ENCODE measurements at regions not wholly inside any gene's neighbourhood (a gene's known extent, or its start where the extent isn't known, plus 50 kb on each side); places are given as distances from the start of the nearest gene placed in this dataset.
A peak's percentile ranks its signal among the peaks of the same experiment; 100 is the strongest.
"Not testable (repeated sequence)": the region's sequence is repeated elsewhere in the genome, so short reads cannot be mapped to it uniquely, and the experiment has no call there.

GRCh38 chr10:77718957-77719356 lies 81.3 kb upstream of the KCNMA1 start:
- H3K4me1 Mint-ChIP-seq (ENCODE audit: low read depth), result peaks cover 24% of the 10 kb centered on the region
- peaks cover 10% of the 10 kb centered on the region for H3K27me3 Mint-ChIP-seq
- no peaks in the 10 kb centered on the region for H3K9me3 Mint-ChIP-seq (ENCODE audit: low read depth)
- H3K4me3 Mint-ChIP-seq (ENCODE audit: low read depth), result no peak overlapping the region
- DNase-seq (ENCODE audit: low spot score, unreplicated experiment), result no peak
- no peak overlapping the region for H3K27ac Mint-ChIP-seq
- no peak for TF ChIP-seq CTCF (IDR thresholded peaks at IDR 0.05; ENCODE audit: unreplicated experiment)
- peaks cover under 1% of the 10 kb centered on the region for H3K36me3 Mint-ChIP-seq (ENCODE audit: insufficient read depth)

GRCh38 chr10:77718312-77718711 lies 80.7 kb upstream of the KCNMA1 start:
- H3K27ac Mint-ChIP-seq; DNase-seq (ENCODE audit: low spot score, unreplicated experiment); H3K36me3 Mint-ChIP-seq (ENCODE audit: insufficient read depth); H3K9me3 Mint-ChIP-seq (ENCODE audit: low read depth); H3K4me3 Mint-ChIP-seq (ENCODE audit: low read depth): not testable (repeated sequence)
- Mint-ChIP-seq H3K4me1 (ENCODE audit: low read depth) (peaks cover 18% of the 10 kb centered on the region), H3K27me3 (peaks cover 17% of the 10 kb centered on the region)

DNA sequence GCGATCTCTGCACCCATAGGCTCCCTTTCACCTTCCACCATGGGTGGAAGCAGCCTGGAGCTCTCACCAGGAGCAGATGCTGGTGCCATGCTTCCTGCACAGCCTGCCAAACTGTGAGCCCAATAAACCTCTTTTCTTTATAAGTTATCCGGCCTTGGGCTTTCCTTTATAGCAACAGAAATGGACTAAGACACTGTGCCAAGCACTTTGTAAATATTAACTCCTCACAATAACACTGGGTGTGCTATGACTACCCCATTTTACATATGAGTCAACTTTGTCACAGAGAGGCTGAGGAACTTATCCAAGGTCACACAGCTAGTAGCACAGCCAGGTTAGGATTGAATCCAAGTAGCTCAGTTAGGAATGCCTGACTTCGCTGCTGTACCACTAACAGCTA lies 79.7 kb upstream of the KCNMA1 start:
- Mint-ChIP-seq H3K4me1 (ENCODE audit: low read depth) (peaks cover 8% of the 10 kb centered on the region), H3K4me3 (ENCODE audit: low read depth) (no peak overlapping the region), H3K27me3 (peaks cover 21% of the 10 kb centered on the region), H3K27ac (no peak overlapping the region), H3K36me3 (ENCODE audit: insufficient read depth) (no peaks in the 10 kb centered on the region), H3K9me3 (ENCODE audit: low read depth) (no peaks in the 10 kb centered on the region)
- no peak for DNase-seq (ENCODE audit: low spot score, unreplicated experiment)
- TF ChIP-seq CTCF (IDR thresholded peaks at IDR 0.05; ENCODE audit: unreplicated experiment), result no peak

DNA sequence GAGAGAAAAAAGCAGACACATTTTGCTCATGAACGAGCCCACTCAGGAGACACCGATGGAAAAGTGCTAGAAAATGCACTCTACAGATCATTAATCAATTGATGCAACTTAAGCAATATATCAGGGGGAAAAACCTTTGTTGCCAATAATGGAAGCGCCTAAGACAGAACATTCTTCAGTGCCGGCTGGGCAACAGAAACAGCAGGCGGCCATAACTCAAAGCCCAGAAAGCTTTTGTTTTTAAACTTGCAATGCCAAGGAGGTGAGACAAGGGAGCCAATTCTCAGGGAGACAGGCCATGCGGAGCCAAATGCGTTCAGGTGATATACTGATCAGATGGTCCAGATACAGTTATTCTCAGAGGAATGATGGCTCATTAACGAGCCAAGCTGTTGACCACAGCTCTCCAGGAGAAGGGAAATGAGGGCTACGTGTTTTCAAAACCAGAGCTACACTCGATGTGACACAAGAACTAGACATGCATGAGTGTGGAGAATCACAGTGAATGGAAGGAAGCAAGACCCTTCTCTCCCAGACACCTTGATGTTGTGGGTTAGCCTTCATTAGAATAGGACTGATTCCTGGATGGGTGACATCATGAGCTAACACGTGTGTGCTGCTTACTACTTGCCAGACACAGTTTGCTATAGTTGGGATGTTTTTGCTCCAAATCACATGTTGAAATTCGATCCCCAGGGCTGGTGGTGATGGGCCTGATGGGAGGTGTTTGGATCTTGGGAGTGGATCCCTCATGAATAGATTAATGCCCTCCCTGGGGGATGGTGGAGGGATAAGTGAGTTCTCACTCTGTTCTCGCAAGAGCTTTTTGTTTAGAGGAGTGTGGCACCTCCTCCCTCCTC lies 79.1 kb upstream of the KCNMA1 start:
- TF ChIP-seq CTCF (IDR thresholded peaks at IDR 0.05; ENCODE audit: unreplicated experiment), result no peak
- peaks cover 4% of the 10 kb centered on the region for H3K4me1 Mint-ChIP-seq (ENCODE audit: low read depth)
- no peak for DNase-seq (ENCODE audit: low spot score, unreplicated experiment)

DNA sequence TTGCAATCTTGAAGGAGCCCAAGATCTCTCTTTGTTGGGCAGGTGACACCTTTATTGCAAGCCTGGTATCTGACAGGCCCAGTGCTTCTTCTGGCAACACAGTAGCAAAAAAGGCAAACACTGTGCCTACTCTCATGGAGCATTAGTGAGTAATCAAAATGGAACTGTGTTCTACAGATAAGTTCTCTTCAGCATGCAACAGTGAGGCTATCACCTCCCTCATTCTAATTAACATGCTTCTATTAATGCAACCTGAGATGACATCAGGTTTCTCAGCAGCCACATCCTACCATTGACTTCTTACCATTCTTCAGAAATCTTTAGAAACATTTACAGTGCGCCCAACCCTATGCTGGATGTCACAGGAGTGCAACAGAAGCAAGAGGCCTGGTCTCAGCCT lies 77.9 kb upstream of the KCNMA1 start:
- TF ChIP-seq CTCF (IDR thresholded peaks at IDR 0.05; ENCODE audit: unreplicated experiment), result no peak
- no peaks in the 10 kb centered on the region for H3K4me1 Mint-ChIP-seq (ENCODE audit: low read depth)
- H3K36me3 Mint-ChIP-seq (ENCODE audit: insufficient read depth), result no peaks in the 10 kb centered on the region
- no peak overlapping the region for H3K27ac Mint-ChIP-seq
- DNase-seq (ENCODE audit: low spot score, unreplicated experiment), result no peak
- no peak overlapping the region for H3K4me3 Mint-ChIP-seq (ENCODE audit: low read depth)
- peaks cover 34% of the 10 kb centered on the region for H3K27me3 Mint-ChIP-seq
- no peaks in the 10 kb centered on the region for H3K9me3 Mint-ChIP-seq (ENCODE audit: low read depth)

More for the DNA sequence above, 79.1 kb upstream of the KCNMA1 start:
- Mint-ChIP-seq H3K9me3 (ENCODE audit: low read depth) (no peaks in the 10 kb centered on the region), H3K36me3 (ENCODE audit: insufficient read depth) (no peaks in the 10 kb centered on the region), H3K27me3 (peaks cover 25% of the 10 kb centered on the region), H3K27ac (no peak overlapping the region), H3K4me3 (ENCODE audit: low read depth) (no peak overlapping the region)

DNA sequence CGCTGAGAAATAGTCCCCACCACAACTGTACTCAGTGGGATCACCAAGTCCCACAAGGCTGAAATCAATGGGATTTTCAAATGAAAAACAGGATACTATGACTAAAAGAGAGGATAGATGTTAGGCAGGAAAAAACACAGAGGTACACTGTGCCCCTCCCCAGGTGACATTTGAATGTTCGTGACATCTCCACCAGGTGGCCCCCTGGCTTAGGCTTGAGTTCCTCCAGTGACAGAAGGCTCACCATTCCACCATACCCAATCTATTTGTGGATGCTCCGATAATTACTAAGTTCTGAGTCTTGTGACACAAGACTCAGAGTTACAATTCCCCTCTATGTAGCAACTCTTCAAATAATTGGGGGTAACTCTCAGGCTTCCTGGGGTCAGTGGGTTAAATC lies 77.5 kb upstream of the KCNMA1 start:
- H3K9me3 Mint-ChIP-seq (ENCODE audit: low read depth), result no peaks in the 10 kb centered on the region
- peaks cover 38% of the 10 kb centered on the region for H3K27me3 Mint-ChIP-seq
- no peak overlapping the region for H3K27ac Mint-ChIP-seq
- no peaks in the 10 kb centered on the region for H3K36me3 Mint-ChIP-seq (ENCODE audit: insufficient read depth)
- no peak for DNase-seq (ENCODE audit: low spot score, unreplicated experiment)
- H3K4me1 Mint-ChIP-seq (ENCODE audit: low read depth), result no peaks in the 10 kb centered on the region
- H3K4me3 Mint-ChIP-seq (ENCODE audit: low read depth), result no peak overlapping the region
- TF ChIP-seq CTCF (IDR thresholded peaks at IDR 0.05; ENCODE audit: unreplicated experiment), result peak; percentile 24
